ENCODE measurements at regions not wholly inside any gene's neighbourhood (a gene's known extent, or its start where the extent isn't known, plus 50 kb on each side); places are given as distances from the start of the nearest gene placed in this dataset.

- TF ChIP-seq CTCF (IDR thresholded peaks at IDR 0.05), result no peak
- Histone ChIP-seq H3K4me3 (no peak overlapping the region), H3K27ac (no peak overlapping the region)
- DNase-seq (ENCODE audit: low spot score), result no peak
Measured at GRCh38 chr1:220331318-220331717, 59.1 kb upstream of the RAB3GAP2 start.

- no peak for DNase-seq (ENCODE audit: low spot score)
- no peak overlapping the region for H3K27ac ChIP-seq
- H3K4me3 ChIP-seq, result no peak overlapping the region
- TF ChIP-seq CTCF (IDR thresholded peaks at IDR 0.05), result no peak
Measured at GRCh38 chr1:220330265-220330664, 58.0 kb upstream of the RAB3GAP2 start.

- DNase-seq (ENCODE audit: low spot score), result no peak
- Histone ChIP-seq H3K4me3 (no peak overlapping the region), H3K27ac (no peak overlapping the region)
- TF ChIP-seq CTCF (IDR thresholded peaks at IDR 0.05), result no peak
Measured at GRCh38 chr1:220327106-220327505, 54.9 kb upstream of the RAB3GAP2 start.

GRCh38 chr1:220326578-220326977 is 54.3 kb upstream of the RAB3GAP2 start:
- no peak for DNase-seq (ENCODE audit: low spot score)
- Histone ChIP-seq H3K4me3 (no peak overlapping the region), H3K27ac (no peak overlapping the region)
- no peak for TF ChIP-seq CTCF (IDR thresholded peaks at IDR 0.05)

- Histone ChIP-seq H3K27ac (no peak overlapping the region), H3K4me3 (no peak overlapping the region)
- TF ChIP-seq CTCF (IDR thresholded peaks at IDR 0.05), result no peak
- no peak for DNase-seq (ENCODE audit: low spot score)
Measured at GRCh38 chr1:220325306-220325995, 53.2 kb upstream of the RAB3GAP2 start.

- Histone ChIP-seq H3K27ac (no peak overlapping the region), H3K4me3 (no peak overlapping the region)
- TF ChIP-seq CTCF (IDR thresholded peaks at IDR 0.05), result no peak
- no peak for DNase-seq (ENCODE audit: low spot score)
Measured at GRCh38 chr1:220323717-220324116, 51.5 kb upstream of the RAB3GAP2 start.

GRCh38 chr1:220322570-220322969 is 50.3 kb upstream of the RAB3GAP2 start:
- Histone ChIP-seq H3K4me3 (no peak overlapping the region), H3K27ac (no peak overlapping the region)
- DNase-seq (ENCODE audit: low spot score), result no peak
- TF ChIP-seq CTCF (IDR thresholded peaks at IDR 0.05), result no peak

Data from coronary artery (tissue), 2 donors.